ENCODE measurements at regions not wholly inside any gene's neighbourhood (a gene's known extent, or its start where the extent isn't known, plus 50 kb on each side); places are given as distances from the start of the nearest gene placed in this dataset.

DNA sequence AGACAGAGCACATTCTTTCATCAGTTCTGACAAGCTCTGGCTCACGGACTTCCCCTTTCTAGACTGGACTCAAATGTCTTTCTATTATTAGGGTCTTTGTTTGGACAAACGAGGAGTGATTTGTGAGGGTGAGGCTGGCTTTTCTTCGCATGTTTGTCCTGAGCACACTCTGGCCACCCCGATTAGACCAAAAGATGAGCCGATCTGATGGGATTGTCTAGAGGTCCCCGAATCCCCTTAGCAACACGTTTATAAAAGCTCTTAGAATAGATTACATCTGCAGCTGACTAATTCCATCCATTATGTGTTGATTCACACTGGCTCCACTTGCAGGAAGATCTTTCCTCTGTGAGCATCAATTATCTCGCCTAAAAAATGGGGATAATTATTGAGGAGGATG lies 675.4 kb upstream of the AUTS2 start:
- no peak overlapping the region for H3K56ac ChIP-seq (ENCODE audit: extremely low read depth, insufficient read depth, low read length)
- TF ChIP-seq MAZ (IDR thresholded peaks at IDR 0.05; ENCODE audit: borderline replicate concordance, low read depth, low read length) (no peak), RAD21 (IDR thresholded peaks at IDR 0.05; ENCODE audit: low read length) (no peak), MAFK (IDR thresholded peaks at IDR 0.05; ENCODE audit: low read depth, low read length) (no peak), CHD1 (IDR thresholded peaks at IDR 0.05; ENCODE audit: low read depth, low read length) (no peak), RCOR1 (IDR thresholded peaks at IDR 0.05; ENCODE audit: insufficient replicate concordance, low read length) (no peak), BHLHE40 (IDR thresholded peaks at IDR 0.05; ENCODE audit: low read depth, low read length) (no peak), CEBPB (IDR thresholded peaks at IDR 0.05; ENCODE audit: low read depth, low read length) (no peak), MXI1 (IDR thresholded peaks at IDR 0.05; ENCODE audit: borderline replicate concordance, low read depth, low read length) (no peak), NFE2L2 (IDR thresholded peaks at IDR 0.05; ENCODE audit: low read depth, low read length) (no peak), SMC3 (IDR thresholded peaks at IDR 0.05; ENCODE audit: low read depth, low read length) (no peak), POLR2A (IDR thresholded peaks at IDR 0.05; ENCODE audit: low read depth, low read length) (no peak), RFX5 (IDR thresholded peaks at IDR 0.05; ENCODE audit: low read depth, low read length) (no peak)
- TF ChIP-seq, protein P1, sequence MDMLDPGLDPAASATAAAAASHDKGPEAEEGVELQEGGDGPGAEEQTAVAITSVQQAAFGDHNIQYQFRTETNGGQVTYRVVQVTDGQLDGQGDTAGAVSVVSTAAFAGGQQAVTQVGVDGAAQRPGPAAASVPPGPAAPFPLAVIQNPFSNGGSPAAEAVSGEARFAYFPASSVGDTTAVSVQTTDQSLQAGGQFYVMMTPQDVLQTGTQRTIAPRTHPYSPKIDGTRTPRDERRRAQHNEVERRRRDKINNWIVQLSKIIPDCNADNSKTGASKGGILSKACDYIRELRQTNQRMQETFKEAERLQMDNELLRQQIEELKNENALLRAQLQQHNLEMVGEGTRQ (IDR thresholded peaks at IDR 0.05; ENCODE audit: low read depth, low read length) = no peak
- TF ChIP-seq, protein P2, sequence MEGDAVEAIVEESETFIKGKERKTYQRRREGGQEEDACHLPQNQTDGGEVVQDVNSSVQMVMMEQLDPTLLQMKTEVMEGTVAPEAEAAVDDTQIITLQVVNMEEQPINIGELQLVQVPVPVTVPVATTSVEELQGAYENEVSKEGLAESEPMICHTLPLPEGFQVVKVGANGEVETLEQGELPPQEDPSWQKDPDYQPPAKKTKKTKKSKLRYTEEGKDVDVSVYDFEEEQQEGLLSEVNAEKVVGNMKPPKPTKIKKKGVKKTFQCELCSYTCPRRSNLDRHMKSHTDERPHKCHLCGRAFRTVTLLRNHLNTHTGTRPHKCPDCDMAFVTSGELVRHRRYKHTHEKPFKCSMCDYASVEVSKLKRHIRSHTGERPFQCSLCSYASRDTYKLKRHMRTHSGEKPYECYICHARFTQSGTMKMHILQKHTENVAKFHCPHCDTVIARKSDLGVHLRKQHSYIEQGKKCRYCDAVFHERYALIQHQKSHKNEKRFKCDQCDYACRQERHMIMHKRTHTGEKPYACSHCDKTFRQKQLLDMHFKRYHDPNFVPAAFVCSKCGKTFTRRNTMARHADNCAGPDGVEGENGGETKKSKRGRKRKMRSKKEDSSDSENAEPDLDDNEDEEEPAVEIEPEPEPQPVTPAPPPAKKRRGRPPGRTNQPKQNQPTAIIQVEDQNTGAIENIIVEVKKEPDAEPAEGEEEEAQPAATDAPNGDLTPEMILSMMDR (conservative IDR thresholded peaks at IDR 0.05; ENCODE audit: low read depth, low read length) = no peak
- TF ChIP-seq, protein P3, sequence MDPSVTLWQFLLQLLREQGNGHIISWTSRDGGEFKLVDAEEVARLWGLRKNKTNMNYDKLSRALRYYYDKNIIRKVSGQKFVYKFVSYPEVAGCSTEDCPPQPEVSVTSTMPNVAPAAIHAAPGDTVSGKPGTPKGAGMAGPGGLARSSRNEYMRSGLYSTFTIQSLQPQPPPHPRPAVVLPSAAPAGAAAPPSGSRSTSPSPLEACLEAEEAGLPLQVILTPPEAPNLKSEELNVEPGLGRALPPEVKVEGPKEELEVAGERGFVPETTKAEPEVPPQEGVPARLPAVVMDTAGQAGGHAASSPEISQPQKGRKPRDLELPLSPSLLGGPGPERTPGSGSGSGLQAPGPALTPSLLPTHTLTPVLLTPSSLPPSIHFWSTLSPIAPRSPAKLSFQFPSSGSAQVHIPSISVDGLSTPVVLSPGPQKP (IDR thresholded peaks at IDR 0.05; ENCODE audit: borderline replicate concordance, low read depth, low read length) = no peak
- no peak overlapping the region for H3K4ac ChIP-seq (ENCODE audit: low read depth, low read length)
- H3K4me2 ChIP-seq (ENCODE audit: low read depth, low read length) = no peak overlapping the region
- H2AFZ ChIP-seq (replicated peaks; ENCODE audit: low read length, poor library complexity) = no peak overlapping the region
- no peak overlapping the region for H3K14ac ChIP-seq (replicated peaks; ENCODE audit: low read depth, low read length)
- dilution Hi-C loops (cut with HindIII; ENCODE audit: low sequenced_read_pairs, unreplicated experiment) = no loop called here
- H3K79me1 ChIP-seq (ENCODE audit: low read depth in 1 of 2, low read length in 2 of 2) = no peaks in the 10 kb centered on the region
- in situ Hi-C loops (cut with MboI; ENCODE audit: low sequenced_read_pairs) = no loop called here
- H3K9ac ChIP-seq (ENCODE audit: low read depth, low read length) = no peak overlapping the region
- ChIA-PET POLR2A (ENCODE audit: unreplicated experiment) (no interaction called here), CTCF (no interaction called here)
- no peaks in the 10 kb centered on the region for H3K9me1 ChIP-seq (ENCODE audit: insufficient read depth, low read length)
- H2BK120ac ChIP-seq (ENCODE audit: low read depth, low read length) = no peak overlapping the region
- intact Hi-C loops (cut with micrococcal nuclease) = no loop called here
- H4K8ac ChIP-seq (ENCODE audit: low read depth in 2 of 2, low read length in 2 of 2) = no peak overlapping the region
- no peak overlapping the region for H3K4me3 ChIP-seq (ENCODE audit: insufficient read depth, low read depth, low read length)
- H3K18ac ChIP-seq (ENCODE audit: low read depth, low read length) = no peak overlapping the region
- ATAC-seq (ENCODE audit: low read depth) (no peak), DNase-seq (no peak)
- H2BK5ac ChIP-seq (ENCODE audit: low read depth, low read length, poor library complexity, severe bottlenecking) = no peak overlapping the region
- no peak overlapping the region for H2AK9ac ChIP-seq (replicated peaks; ENCODE audit: low read depth, low read length, poor library complexity)
- no peak overlapping the region for H4K5ac ChIP-seq (ENCODE audit: low read depth, low read length)
- H3K27ac ChIP-seq (ENCODE audit: insufficient read depth, low read length) = no peak overlapping the region
- H4K20me1 ChIP-seq (ENCODE audit: insufficient read depth, low read length) = no peaks in the 10 kb centered on the region
- H4K91ac ChIP-seq (ENCODE audit: insufficient read depth, low read depth, low read length) = no peak overlapping the region
- 80% methylated on average over 1 of the region's 8 CpGs; no CpG with 5 or more reads in 1 of the 2 experiments for WGBS, 2 experiments (ENCODE audit: extremely low coverage in 2 of 2, insufficient read length in 1 of 2)
- H3K36me3 ChIP-seq (ENCODE audit: control insufficient read depth, insufficient read depth, low read length) = no peaks in the 10 kb centered on the region
- no peaks in the 10 kb centered on the region for H3K4me1 ChIP-seq (ENCODE audit: control insufficient read depth, insufficient read depth, low read length)
- no peak overlapping the region for H2BK20ac ChIP-seq (ENCODE audit: low read depth, low read length)
- H3K27me3 ChIP-seq (ENCODE audit: control insufficient read depth, insufficient read depth, low read length) = no peaks in the 10 kb centered on the region
- H2BK15ac ChIP-seq (ENCODE audit: low read depth, low read length) = no peak overlapping the region
- BruUV-seq (replicated peaks) = no TSS peak
- H3K23ac ChIP-seq (ENCODE audit: low read depth, low read length) = no peak overlapping the region
- no peak overlapping the region for H2AK5ac ChIP-seq (ENCODE audit: low read depth, low read length)
- H3K9me3 ChIP-seq (ENCODE audit: control insufficient read depth, insufficient read depth, low read length) = peaks cover 21% of the 10 kb centered on the region

Measured in IMR-90 (cell line).